H1 (cell line): ENCODE measurements at regions not wholly inside any gene's neighbourhood (a gene's known extent, or its start where the extent isn't known, plus 50 kb on each side); places are given as distances from the start of the nearest gene placed in this dataset.

Experiments
- CTCF ChIA-PET: fragments of 300-600 bp; sonication (Branson Sonifier 250); formaldehyde crosslinking; loops from one replicate; lab custom pipeline; 2021; ENCODE audit not compliant: partially characterized antibody; lab: Charles Lee
- POLR2A ChIA-PET: fragments of 300-600 bp; sonication (Branson Sonifier 250); formaldehyde crosslinking; loops from one replicate; lab custom pipeline; 2021; ENCODE audit warnings: inconsistent platforms; ENCODE audit not compliant: partially characterized antibody; lab: Charles Lee
- DNase-seq, 2 experiments: peaks; one replicate each; pipeline versions ENCODE4 v3.0.0 to v3.0.0-alpha.2; 2010 to 2022; ENCODE audit warnings: low spot score in 2 of 2, low read depth in 1 of 2, mixed read lengths in 1 of 2
- FAIRE-seq: peaks from 2 replicates; lab custom pipeline; 2011; peaks lifted over from hg19 to GRCh38; lab: Jason Lieb, UNC
- H2AFZ ChIP-seq: 2 replicates; pipeline ENCODE4 v1.8.1; 2012; ENCODE audit warnings: low read length, inconsistent platforms
- H2AK5ac ChIP-seq: 2 replicates; pipeline ENCODE4 v1.6.1; 2013; ENCODE audit warnings: low read depth, low read length
- H2BK120ac ChIP-seq: replicated peaks from 2 replicates; pipeline ENCODE3; 2013; ENCODE audit warnings: low read depth, low read length, inconsistent platforms
- H2BK12ac ChIP-seq: 2 replicates; pipeline ENCODE4 v1.6.1; 2013; ENCODE audit warnings: low read depth, low read length
- H2BK15ac ChIP-seq: 2 replicates; pipeline ENCODE4 v1.6.1; 2013; ENCODE audit warnings: low read length
- H2BK20ac ChIP-seq: 2 replicates; pipeline ENCODE4 v1.6.1; 2013; ENCODE audit warnings: low read length
- H2BK5ac ChIP-seq: 2 replicates; pipeline ENCODE4 v1.6.1; 2013; ENCODE audit warnings: low read depth, low read length
- H3K14ac ChIP-seq: 2 replicates; pipeline ENCODE4 v1.6.1; 2013; ENCODE audit warnings: inconsistent platforms; ENCODE audit not compliant: insufficient read length
- H3K18ac ChIP-seq: 2 replicates; pipeline ENCODE4 v1.6.1; 2013; ENCODE audit warnings: low read length; ENCODE audit errors: extremely low read depth
- H3K23ac ChIP-seq: 2 replicates; pipeline ENCODE4 v1.6.1; 2013; ENCODE audit warnings: inconsistent platforms; ENCODE audit not compliant: insufficient read length
- H3K23me2 ChIP-seq: 2 replicates; pipeline ENCODE4 v1.6.1; 2013; ENCODE audit warnings: low read depth, low read length
- H3K27ac ChIP-seq: 2 replicates; pipeline ENCODE4 v1.6.1; 2011; ENCODE audit warnings: low read depth, low read length, inconsistent platforms
- H3K27me3 ChIP-seq, 4 experiments: replicated peaks in 1 of 4; 1 replicate in 1 of 4; 2 replicates in 3 of 4; pipeline versions ENCODE4 v1.6.1 to v1.8.1; 2011 to 2013; ENCODE audit warnings: low read length in 3 of 4, mild to moderate bottlenecking in 3 of 4, inconsistent platforms in 2 of 4, mixed read lengths in 2 of 4, moderate library complexity in 1 of 4; ENCODE audit not compliant: control insufficient read depth in 3 of 4, insufficient read depth in 3 of 4; ENCODE audit errors: extremely low read depth in 1 of 4
- H3K36me3 ChIP-seq, 4 experiments: 2 replicates each; pipeline versions ENCODE4 v1.6.1 to v1.8.1; 2011 to 2013; ENCODE audit warnings: mild to moderate bottlenecking in 4 of 4, low read length in 3 of 4, moderate library complexity in 2 of 4, control low read depth in 1 of 4, inconsistent platforms in 1 of 4; ENCODE audit not compliant: insufficient read depth in 4 of 4, control insufficient read depth in 2 of 4
- H3K4ac ChIP-seq: replicated peaks from 2 replicates; pipeline ENCODE3; 2013; ENCODE audit warnings: low read length, low read depth, mixed read lengths, inconsistent platforms; ENCODE audit not compliant: insufficient read length
- H3K4me1 ChIP-seq, 4 experiments: replicated peaks in 1 of 4; 1 replicate in 1 of 4; 2 replicates in 3 of 4; pipeline versions ENCODE4 v1.6.1 to v1.8.1; 2011 to 2013; ENCODE audit warnings: low read length in 3 of 4, inconsistent platforms in 2 of 4, mixed read lengths in 1 of 4; ENCODE audit not compliant: insufficient read depth in 4 of 4, control insufficient read depth in 3 of 4
- H3K4me2 ChIP-seq, 2 experiments: 2 replicates each; pipeline versions ENCODE4 v1.6.1 to v1.8.1; 2011 to 2013; ENCODE audit warnings: low read depth in 2 of 2, low read length in 2 of 2, control low read depth in 1 of 2, inconsistent platforms in 1 of 2, mild to moderate bottlenecking in 1 of 2; ENCODE audit not compliant: insufficient read depth in 1 of 2
- H3K4me3 ChIP-seq, 4 experiments: fragments of 200-600, 300-600 bp in 1 of 4; sonication (generic), shearing (Covaris generic), sonication (Bioruptor Twin) in 1 of 4; 2 replicates each; pipeline versions ENCODE4 v1.5.1 to v1.8.1; 2011 to 2016; ENCODE audit warnings: low read length in 4 of 4, low read depth in 3 of 4, control low read depth in 2 of 4, inconsistent platforms in 2 of 4, mild to moderate bottlenecking in 2 of 4, mixed read lengths in 1 of 4, moderate library complexity in 1 of 4; ENCODE audit not compliant: insufficient read depth in 2 of 4; ENCODE audit errors: extremely low read depth in 1 of 4
- H3K56ac ChIP-seq: replicated peaks from 2 replicates; pipeline ENCODE3; 2013; ENCODE audit warnings: low read depth, mild to moderate bottlenecking, mixed read lengths, low read length, inconsistent platforms; ENCODE audit not compliant: insufficient read length
- H3K79me1 ChIP-seq: 2 replicates; pipeline ENCODE4 v1.6.1; 2013; ENCODE audit warnings: low read depth, low read length, control low read depth
- H3K79me2 ChIP-seq, 2 experiments: 2 replicates each; pipeline versions ENCODE4 v1.6.1 to v1.8.1; 2012 to 2013; ENCODE audit warnings: low read length in 2 of 2, mild to moderate bottlenecking in 2 of 2, inconsistent platforms in 1 of 2; ENCODE audit not compliant: insufficient read depth in 2 of 2, control insufficient read depth in 1 of 2
- H3K9ac ChIP-seq, 4 experiments: replicated peaks in 1 of 4; 1 replicate in 1 of 4; 2 replicates in 3 of 4; pipeline versions ENCODE4 v1.6.1 to v1.8.1; 2011 to 2013; ENCODE audit warnings: low read depth in 3 of 4, low read length in 3 of 4, control low read depth in 2 of 4, mild to moderate bottlenecking in 2 of 4, moderate library complexity in 2 of 4, inconsistent platforms in 1 of 4; ENCODE audit errors: extremely low read depth in 1 of 4
- H3K9me3 ChIP-seq, 2 experiments: 2 replicates each; pipeline versions ENCODE4 v1.6.1 to v1.8.1; 2012 to 2013; ENCODE audit warnings: mild to moderate bottlenecking in 2 of 2, moderate library complexity in 2 of 2, control low read depth in 1 of 2, inconsistent platforms in 1 of 2, low read depth in 1 of 2, low read length in 1 of 2, mixed read lengths in 1 of 2; ENCODE audit not compliant: insufficient read depth in 2 of 2
- H4K20me1 ChIP-seq, 2 experiments: replicated peaks in 1 of 2; 2 replicates each; pipeline versions ENCODE3 to v1.8.1; 2011 to 2013; ENCODE audit warnings: inconsistent platforms in 2 of 2, low read length in 2 of 2, mild to moderate bottlenecking in 1 of 2; ENCODE audit not compliant: insufficient read depth in 2 of 2, control insufficient read depth in 1 of 2
- H4K5ac ChIP-seq: 2 replicates; pipeline ENCODE4 v1.6.1; 2013; ENCODE audit warnings: low read length, low read depth, mixed read lengths, inconsistent platforms; ENCODE audit not compliant: insufficient read length
- H4K8ac ChIP-seq: 2 replicates; pipeline ENCODE4 v1.8.0; 2013; ENCODE audit warnings: mild to moderate bottlenecking, moderate library complexity, low read length, inconsistent platforms; ENCODE audit not compliant: insufficient read depth; ENCODE audit errors: extremely low read depth
- H4K91ac ChIP-seq: replicated peaks from 2 replicates; pipeline ENCODE3; 2013; ENCODE audit warnings: low read length, mixed read lengths, inconsistent platforms; ENCODE audit not compliant: insufficient read length
- TCF12 ChIP-seq: IDR thresholded peaks from 2 replicates; pipeline ENCODE4 v1.6.1; 2011; ENCODE audit warnings: low read depth, mild to moderate bottlenecking, low read length
- WGBS, 2 experiments: shearing (Covaris generic) in 1 of 2; methylation state at CpG; one replicate each; pipeline versions ENCODE4 v1.1.6 to v1.1.7; 2013 to 2015; ENCODE audit warnings: low lambda C conversion rate in 2 of 2, mixed read lengths in 2 of 2, inconsistent platforms in 1 of 2, low coverage in 1 of 2, missing lambda C conversion rate in 1 of 2; ENCODE audit not compliant: insufficient replicate concordance in 2 of 2, insufficient coverage in 1 of 2, insufficient read length in 1 of 2; ENCODE audit errors: extremely low coverage in 1 of 2, missing lambda C conversion rate in 1 of 2; 5-methylcytosine and 5-hydroxymethylcytosine counted together

DNA sequence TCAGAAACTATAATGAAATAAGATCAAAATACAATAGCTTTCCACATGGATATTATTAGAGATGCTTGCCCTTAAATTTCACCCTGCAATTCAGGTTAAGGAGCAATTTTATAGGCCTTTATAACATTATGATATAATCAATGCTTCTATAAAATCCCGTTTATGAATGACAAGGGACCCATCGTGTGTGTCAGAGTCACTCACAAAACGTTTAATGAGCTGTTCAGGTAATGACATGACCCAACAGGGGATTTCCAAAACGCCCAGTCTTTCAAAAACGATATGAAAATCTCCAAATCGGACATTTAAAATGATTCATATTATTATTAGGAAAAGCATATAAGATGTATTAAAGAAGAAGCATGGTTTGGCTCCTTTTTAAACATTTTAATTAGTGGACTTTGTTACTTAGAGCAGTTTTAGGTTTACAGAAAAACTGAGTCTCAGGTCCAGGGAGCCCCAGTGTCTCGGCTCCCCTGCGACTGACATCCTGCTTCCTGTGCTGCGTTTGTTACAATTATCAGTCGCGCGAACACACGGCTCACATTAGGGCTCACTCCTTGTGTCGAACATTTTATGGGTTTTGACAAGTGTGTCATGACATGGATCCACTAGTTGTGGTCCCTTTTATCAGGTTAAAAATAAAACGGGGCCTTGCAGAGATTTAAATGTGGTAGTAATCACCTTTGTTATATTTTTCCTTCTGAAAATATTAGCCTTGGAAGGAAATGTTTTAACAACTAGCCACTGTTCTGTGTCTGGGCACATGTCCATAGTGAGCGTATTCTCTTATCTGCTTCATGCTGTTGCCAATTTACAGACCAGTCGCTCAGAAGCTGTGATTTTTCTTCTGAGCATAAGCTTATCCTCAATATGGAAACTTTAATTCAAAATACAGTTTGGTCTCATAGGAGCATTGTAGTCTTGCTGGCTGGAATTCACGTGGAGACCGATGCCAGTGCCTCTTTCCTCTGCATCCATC, 52.0 kb upstream of the POFUT2 start:
- Histone ChIP-seq H2BK12ac (no peak overlapping the region), H2AFZ (no peak overlapping the region), H2BK20ac (no peak overlapping the region), H3K36me3 (no peaks in the 10 kb centered on the region), H2AK5ac (no peak overlapping the region), H3K23ac (no peak overlapping the region), H3K27me3 (no peaks in the 10 kb centered on the region; a peak in 2 of 7 replicates), H2BK15ac (no peak overlapping the region), H3K4ac (no peak overlapping the region), H3K18ac (no peak overlapping the region), H2BK5ac (no peak overlapping the region), H4K91ac (no peak overlapping the region), H3K14ac (no peak overlapping the region), H3K56ac (no peak overlapping the region), H3K79me1 (no peaks in the 10 kb centered on the region), H3K4me1 (no peaks in the 10 kb centered on the region), H3K79me2 (no peaks in the 10 kb centered on the region), H3K23me2 (peaks cover 4% of the 10 kb centered on the region; the same call in 1 of the 2 replicates), H4K20me1 (no peaks in the 10 kb centered on the region), H3K9me3 (no peaks in the 10 kb centered on the region), H2BK120ac (no peak overlapping the region), H4K8ac (no peak overlapping the region), H3K4me2 (no peak overlapping the region), H3K4me3 (no peak overlapping the region), H3K27ac (no peak overlapping the region), H3K9ac (no peak overlapping the region), H4K5ac (no peak overlapping the region)
- 88% methylated on average over 19 of the region's 19 CpGs; no CpG with 5 or more reads in 1 of the 2 experiments for WGBS, 2 experiments
- no peak for DNase-seq
- FAIRE-seq = no peak
- POLR2A ChIA-PET = no interaction called here
- CTCF ChIA-PET = interaction anchor here (0.7 to 2.4 kb wide), 6 partner anchors 17 to 202 kb away, joined by 3 to 13 read pairs (median 3); no protein-coding TSS in a partner anchor
- TF ChIP-seq TCF12 = no peak
